ENCODE measurements at regions not wholly inside any gene's neighbourhood (a gene's known extent, or its start where the extent isn't known, plus 50 kb on each side); places are given as distances from the start of the nearest gene placed in this dataset.

DNA sequence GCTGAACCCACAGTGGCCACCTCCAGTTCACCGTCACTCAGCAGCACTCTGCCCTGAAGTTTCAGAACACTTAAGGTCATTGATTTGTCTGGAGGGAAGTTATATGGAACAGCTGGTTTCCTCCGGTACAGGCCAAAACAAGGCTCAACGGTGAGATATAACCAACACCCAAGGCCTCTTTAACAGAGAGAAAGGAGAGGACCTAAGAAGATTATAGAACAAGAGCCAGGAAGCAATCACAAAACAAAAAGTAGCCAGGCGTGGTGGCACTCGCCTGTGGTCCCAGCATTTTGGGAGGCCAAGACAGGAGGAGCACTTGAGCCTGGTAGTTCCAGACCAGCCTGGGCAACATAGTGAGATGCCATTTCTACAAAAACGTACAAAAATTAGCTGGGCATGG is 290.7 kb downstream of the SKIDA1 start:
- CTCF ChIA-PET: interaction anchor here (0.7 kb wide), 1 partner anchor 10 kb away, joined by 3 read pairs; no protein-coding TSS in a partner anchor
- Mint-ChIP-seq H3K9me3 (ENCODE audit: low read depth, unreplicated experiment) (no peaks in the 10 kb centered on the region), H3K36me3 (ENCODE audit: insufficient read depth, unreplicated experiment) (no peaks in the 10 kb centered on the region), H3K4me1 (ENCODE audit: low read depth, unreplicated experiment) (peaks cover 10% of the 10 kb centered on the region), H3K27ac (ENCODE audit: unreplicated experiment) (no peak overlapping the region), H3K4me3 (ENCODE audit: low read depth, unreplicated experiment) (no peak overlapping the region), H3K27me3 (ENCODE audit: unreplicated experiment) (no peaks in the 10 kb centered on the region)
- no TSS peak for BruUV-seq (replicated peaks)
- TF ChIP-seq, protein P1, sequence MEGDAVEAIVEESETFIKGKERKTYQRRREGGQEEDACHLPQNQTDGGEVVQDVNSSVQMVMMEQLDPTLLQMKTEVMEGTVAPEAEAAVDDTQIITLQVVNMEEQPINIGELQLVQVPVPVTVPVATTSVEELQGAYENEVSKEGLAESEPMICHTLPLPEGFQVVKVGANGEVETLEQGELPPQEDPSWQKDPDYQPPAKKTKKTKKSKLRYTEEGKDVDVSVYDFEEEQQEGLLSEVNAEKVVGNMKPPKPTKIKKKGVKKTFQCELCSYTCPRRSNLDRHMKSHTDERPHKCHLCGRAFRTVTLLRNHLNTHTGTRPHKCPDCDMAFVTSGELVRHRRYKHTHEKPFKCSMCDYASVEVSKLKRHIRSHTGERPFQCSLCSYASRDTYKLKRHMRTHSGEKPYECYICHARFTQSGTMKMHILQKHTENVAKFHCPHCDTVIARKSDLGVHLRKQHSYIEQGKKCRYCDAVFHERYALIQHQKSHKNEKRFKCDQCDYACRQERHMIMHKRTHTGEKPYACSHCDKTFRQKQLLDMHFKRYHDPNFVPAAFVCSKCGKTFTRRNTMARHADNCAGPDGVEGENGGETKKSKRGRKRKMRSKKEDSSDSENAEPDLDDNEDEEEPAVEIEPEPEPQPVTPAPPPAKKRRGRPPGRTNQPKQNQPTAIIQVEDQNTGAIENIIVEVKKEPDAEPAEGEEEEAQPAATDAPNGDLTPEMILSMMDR (IDR thresholded peaks at IDR 0.05; ENCODE audit: unreplicated experiment): no peak
- intact Hi-C loops (cut with micrococcal nuclease; ENCODE audit: unreplicated experiment): loop anchor here (10.0 kb wide), 1 partner anchor 60 kb away; no protein-coding TSS in a partner anchor
- no peak for DNase-seq

DNA sequence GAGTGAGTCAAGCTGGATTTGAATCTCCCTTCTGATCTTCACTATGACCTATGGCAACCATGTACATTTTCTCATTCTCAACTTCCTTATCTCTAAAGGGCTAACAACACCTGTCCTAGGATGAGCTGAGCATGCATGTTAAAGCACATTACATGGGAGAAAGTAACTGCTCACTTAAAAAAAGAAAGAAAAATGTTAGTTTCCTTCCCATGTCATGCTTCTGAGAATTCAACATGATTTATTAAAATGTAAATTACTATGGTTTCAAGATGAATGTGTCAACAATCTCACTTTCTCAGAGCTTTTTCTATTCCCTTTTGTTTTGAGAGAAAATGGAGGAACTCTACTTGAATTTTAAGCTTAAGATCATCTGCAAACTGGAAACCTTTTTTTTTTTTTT is 295.3 kb downstream of the SKIDA1 start:
- DNase-seq: no peak
- Mint-ChIP-seq H3K27ac (ENCODE audit: unreplicated experiment) (no peak overlapping the region), H3K36me3 (ENCODE audit: insufficient read depth, unreplicated experiment) (no peaks in the 10 kb centered on the region), H3K9me3 (ENCODE audit: low read depth, unreplicated experiment) (no peaks in the 10 kb centered on the region), H3K27me3 (ENCODE audit: unreplicated experiment) (no peaks in the 10 kb centered on the region), H3K4me1 (ENCODE audit: low read depth, unreplicated experiment) (no peaks in the 10 kb centered on the region), H3K4me3 (ENCODE audit: low read depth, unreplicated experiment) (no peak overlapping the region)
- CTCF ChIA-PET: no interaction called here
- TF ChIP-seq, protein P1 (IDR thresholded peaks at IDR 0.05; ENCODE audit: unreplicated experiment): no peak
- no TSS peak for BruUV-seq (replicated peaks)
- intact Hi-C loops (cut with micrococcal nuclease; ENCODE audit: unreplicated experiment): loop anchor here (10.0 kb wide), 1 partner anchor 55 kb away; no protein-coding TSS in a partner anchor

DNA sequence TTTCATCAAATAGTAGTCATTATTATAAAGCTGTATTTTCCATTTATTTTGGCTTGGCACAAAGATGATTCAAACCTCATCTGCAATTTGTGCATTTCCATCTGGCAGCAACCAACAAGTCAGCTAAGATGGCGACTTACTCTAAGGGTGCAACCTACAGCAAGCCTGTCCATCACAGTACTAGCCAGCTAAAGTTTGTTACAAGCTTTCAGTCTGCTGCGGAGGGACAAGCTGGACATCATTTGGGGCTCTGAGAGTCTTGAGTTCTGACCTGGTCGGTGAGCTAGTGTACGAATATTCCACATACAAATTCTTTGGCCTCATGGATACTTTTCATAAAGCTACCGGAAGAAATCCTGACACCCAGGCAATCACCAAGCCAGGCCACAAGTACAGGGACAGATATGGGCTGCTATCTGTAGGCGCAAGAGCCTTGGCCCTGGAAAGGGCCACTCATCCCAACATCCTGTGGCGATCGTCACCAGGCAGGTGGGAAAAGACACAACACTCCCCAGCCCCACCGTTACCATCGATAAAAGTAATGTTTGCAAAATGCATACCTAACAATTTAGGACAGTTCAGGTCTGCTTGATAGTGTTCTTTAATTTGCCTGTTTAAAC is 307.6 kb downstream of the SKIDA1 start:
- TF ChIP-seq, protein P1 (IDR thresholded peaks at IDR 0.05; ENCODE audit: unreplicated experiment): no peak
- no peak for DNase-seq
- Mint-ChIP-seq H3K36me3 (ENCODE audit: insufficient read depth, unreplicated experiment) (no peaks in the 10 kb centered on the region), H3K27ac (ENCODE audit: unreplicated experiment) (no peak overlapping the region), H3K9me3 (ENCODE audit: low read depth, unreplicated experiment) (peaks cover 3% of the 10 kb centered on the region), H3K27me3 (ENCODE audit: unreplicated experiment) (no peaks in the 10 kb centered on the region), H3K4me1 (ENCODE audit: low read depth, unreplicated experiment) (no peaks in the 10 kb centered on the region), H3K4me3 (ENCODE audit: low read depth, unreplicated experiment) (no peak overlapping the region)
- no TSS peak for BruUV-seq (replicated peaks)
- CTCF ChIA-PET: interaction anchor here (0.9 kb wide), 1 partner anchor 26 kb away, joined by 3 read pairs; no protein-coding TSS in a partner anchor
- intact Hi-C loops (cut with micrococcal nuclease; ENCODE audit: unreplicated experiment): no loop called here

DNA sequence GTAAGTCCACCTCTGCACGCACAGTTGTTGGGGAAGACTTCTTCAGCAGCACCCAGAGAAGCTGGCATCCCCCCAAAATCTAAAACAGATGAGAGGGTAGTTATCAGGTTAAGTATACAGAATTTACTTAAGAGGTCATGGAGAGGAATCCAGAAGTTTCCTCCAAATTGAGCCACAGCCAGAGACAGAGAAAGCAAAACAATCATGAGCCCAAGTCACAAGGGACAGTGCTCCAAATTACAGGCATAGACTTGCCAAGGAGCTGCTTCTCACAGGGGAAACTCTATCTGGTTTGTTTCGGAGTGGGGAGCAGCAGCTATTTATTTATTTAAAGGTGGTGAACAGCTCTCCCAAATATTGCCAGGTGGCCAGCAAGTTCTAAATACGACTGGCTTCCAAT is 308.4 kb downstream of the SKIDA1 start:
- Mint-ChIP-seq H3K27me3 (ENCODE audit: unreplicated experiment) (no peaks in the 10 kb centered on the region), H3K27ac (ENCODE audit: unreplicated experiment) (no peak overlapping the region), H3K36me3 (ENCODE audit: insufficient read depth, unreplicated experiment) (no peaks in the 10 kb centered on the region), H3K9me3 (ENCODE audit: low read depth, unreplicated experiment) (peaks cover 3% of the 10 kb centered on the region), H3K4me3 (ENCODE audit: low read depth, unreplicated experiment) (no peak overlapping the region), H3K4me1 (ENCODE audit: low read depth, unreplicated experiment) (no peaks in the 10 kb centered on the region)
- TF ChIP-seq, protein P1 (IDR thresholded peaks at IDR 0.05; ENCODE audit: unreplicated experiment): no peak
- no TSS peak for BruUV-seq (replicated peaks)
- intact Hi-C loops (cut with micrococcal nuclease; ENCODE audit: unreplicated experiment): no loop called here
- CTCF ChIA-PET: interaction anchor here (0.9 kb wide), 1 partner anchor 26 kb away, joined by 3 read pairs; no protein-coding TSS in a partner anchor
- no peak for DNase-seq
